ENCODE measurements at regions not wholly inside any gene's neighbourhood (a gene's known extent, or its start where the extent isn't known, plus 50 kb on each side); places are given as distances from the start of the nearest gene placed in this dataset.

GRCh38 chr10:131587976-131588680, 276.6 kb upstream of the TCERG1L start:
- no peak for DNase-seq

GRCh38 chr10:131588704-131589220, 277.2 kb upstream of the TCERG1L start:
- no peak for DNase-seq

GRCh38 chr10:131590567-131590966, 279.0 kb upstream of the TCERG1L start:
- DNase-seq: no peak

GRCh38 chr10:131591936-131592335, 280.4 kb upstream of the TCERG1L start:
- no peak for DNase-seq

- DNase-seq: no peak
These were observed 291.6 kb upstream of the PPP2R2D start for GRCh38 chr10:131609176-131609575.

- DNase-seq: no peak
These were observed 285.7 kb upstream of the PPP2R2D start for GRCh38 chr10:131615150-131615549.

GRCh38 chr10:131616040-131616439, 284.8 kb upstream of the PPP2R2D start:
- DNase-seq: no peak

- DNase-seq: no peak
These were observed 283.5 kb upstream of the PPP2R2D start for GRCh38 chr10:131617113-131617858.

- no peak for DNase-seq
These were observed 282.1 kb upstream of the PPP2R2D start for GRCh38 chr10:131618587-131619267.

- DNase-seq: no peak
These were observed 280.5 kb upstream of the PPP2R2D start for GRCh38 chr10:131620314-131620713.

GRCh38 chr10:131620904-131621303, 279.9 kb upstream of the PPP2R2D start:
- no peak for DNase-seq

- DNase-seq: no peak
These were observed 278.8 kb upstream of the PPP2R2D start for GRCh38 chr10:131621784-131622624.

- no peak for DNase-seq
These were observed 275.8 kb upstream of the PPP2R2D start for GRCh38 chr10:131625041-131625440.

- DNase-seq: no peak
These were observed 274.5 kb upstream of the PPP2R2D start for GRCh38 chr10:131626274-131626673.

GRCh38 chr10:131629026-131629770, 271.6 kb upstream of the PPP2R2D start:
- DNase-seq: no peak

GRCh38 chr10:131630772-131631258, 270.0 kb upstream of the PPP2R2D start:
- no peak for DNase-seq

- no peak for DNase-seq
These were observed 269.2 kb upstream of the PPP2R2D start for GRCh38 chr10:131631619-131632018.

- DNase-seq: no peak
These were observed 265.2 kb upstream of the PPP2R2D start for GRCh38 chr10:131635564-131636015.

GRCh38 chr10:131636116-131636515, 264.7 kb upstream of the PPP2R2D start:
- no peak for DNase-seq

- DNase-seq: no peak
These were observed 263.7 kb upstream of the PPP2R2D start for GRCh38 chr10:131636841-131637724.

Data from NCI-H82 (cell line).